PC-9 (cell line): ENCODE measurements at regions not wholly inside any gene's neighbourhood (a gene's known extent, or its start where the extent isn't known, plus 50 kb on each side); places are given as distances from the start of the nearest gene placed in this dataset.

ENCODE experiments used
- BruUV-seq: library from RNA; stranded (reverse); fragments of 400-500 nt; replicated peaks from 2 replicates; lab custom pipeline; 2021; lab: Mats Ljungman, UMichigan
- CTCF ChIA-PET: fragments of 300-600 bp; sonication (Branson Sonifier 250); formaldehyde crosslinking; loops from one replicate; lab custom pipeline; 2022; ENCODE audit warnings: antibody characterized with exemption; lab: Charles Lee
- POLR2A ChIA-PET: fragments of 300-600 bp; sonication (Branson Sonifier 250); formaldehyde crosslinking; loops from one replicate; lab custom pipeline; 2022; ENCODE audit warnings: antibody characterized with exemption; ENCODE audit not compliant: unreplicated experiment; lab: Charles Lee
- DNase-seq, 2 experiments: peaks; one replicate each; pipeline versions ENCODE4 v3.0.0 to v3.0.0-alpha.2; 2015 to 2022; ENCODE audit warnings: mixed read lengths in 1 of 2
- H2AFZ ChIP-seq: fragments of 200-600 bp; sonication (generic); 2 replicates; pipeline ENCODE4 v1.8.1; 2017; ENCODE audit warnings: antibody characterized with exemption
- H3F3A ChIP-seq: fragments of 200-600 bp; sonication (generic); 2 replicates; pipeline ENCODE4 v1.8.1; 2017; ENCODE audit warnings: antibody characterized with exemption, mild to moderate bottlenecking, low read depth; ENCODE audit not compliant: insufficient read depth
- H3K27ac ChIP-seq: fragments of 200-600 bp; sonication (generic); 2 replicates; pipeline ENCODE4 v1.6.1; 2016; ENCODE audit warnings: mixed run types
- H3K27me3 ChIP-seq: fragments of 200-600 bp; sonication (generic); 2 replicates; pipeline ENCODE4 v1.6.1; 2016; ENCODE audit warnings: low read depth, mixed run types; ENCODE audit not compliant: insufficient read depth
- H3K36me3 ChIP-seq: fragments of 200-600 bp; sonication (generic); 2 replicates; pipeline ENCODE4 v1.6.1; 2016; ENCODE audit warnings: low read depth, mixed run types
- H3K4me1 ChIP-seq: fragments of 200-600 bp; sonication (generic); replicated peaks from 2 replicates; pipeline ENCODE4 v1.6.1; 2016; ENCODE audit warnings: mixed run types; ENCODE audit not compliant: insufficient read depth
- H3K4me2 ChIP-seq: fragments of 200-600 bp; sonication (generic); 2 replicates; pipeline ENCODE4 v1.6.1; 2017; ENCODE audit warnings: mixed run types
- H3K4me3 ChIP-seq: fragments of 200-600 bp; sonication (generic); 2 replicates; pipeline ENCODE4 v1.6.1; 2016; ENCODE audit warnings: mixed run types
- H3K79me2 ChIP-seq: fragments of 200-600 bp; sonication (generic); 2 replicates; pipeline ENCODE4 v1.6.1; 2017; ENCODE audit warnings: low read depth, mixed run types
- H3K9me2 ChIP-seq: fragments of 200-600 bp; sonication (generic); 2 replicates; pipeline ENCODE4 v1.8.1; 2017; ENCODE audit warnings: mild to moderate bottlenecking; ENCODE audit not compliant: insufficient read depth
- H3K9me3 ChIP-seq: fragments of 200-600 bp; sonication (generic); 2 replicates; pipeline ENCODE4 v1.8.1; 2016; ENCODE audit warnings: low read depth; ENCODE audit not compliant: insufficient read depth
- H4K20me1 ChIP-seq: fragments of 200-600 bp; sonication (generic); 2 replicates; pipeline ENCODE4 v1.8.1; 2017; ENCODE audit not compliant: insufficient read depth
- EZH2 ChIP-seq: fragments of 200-600 bp; sonication (generic); IDR thresholded peaks from 2 replicates; pipeline ENCODE4 v1.8.0; 2017; ENCODE audit warnings: antibody characterized with exemption, low read depth
- intact Hi-C: fragments of 100-400 bp; cut with micrococcal nuclease; formaldehyde crosslinking; loops from one replicate; pipeline ENCODE4 v1.10.0; 2022; ENCODE audit not compliant: unreplicated experiment
- TF ChIP-seq, protein P1 (sequence below): fragments of 200-600 bp; sonication (generic); conservative IDR thresholded peaks from 2 replicates; pipeline ENCODE4 v1.6.1; 2017; ENCODE audit warnings: mixed run types, antibody characterized with exemption, mild to moderate bottlenecking, moderate library complexity

- Histone ChIP-seq H3K79me2 (no peaks in the 10 kb centered on the region), H3K27ac (no peak overlapping the region), H3K36me3 (no peaks in the 10 kb centered on the region), H3K9me3 (no peaks in the 10 kb centered on the region), H4K20me1 (no peaks in the 10 kb centered on the region), H3K4me2 (no peak overlapping the region), H3F3A (no peaks in the 10 kb centered on the region), H3K9me2 (no peaks in the 10 kb centered on the region), H3K27me3 (peaks cover 64% of the 10 kb centered on the region), H3K4me3 (no peak overlapping the region), H3K4me1 (no peaks in the 10 kb centered on the region), H2AFZ (no peak overlapping the region)
- no TSS peak for BruUV-seq
- intact Hi-C loops: no loop called here
- POLR2A ChIA-PET: no interaction called here
- no peak for DNase-seq
- CTCF ChIA-PET: no interaction called here
- no peak for TF ChIP-seq EZH2
- TF ChIP-seq, protein P1, sequence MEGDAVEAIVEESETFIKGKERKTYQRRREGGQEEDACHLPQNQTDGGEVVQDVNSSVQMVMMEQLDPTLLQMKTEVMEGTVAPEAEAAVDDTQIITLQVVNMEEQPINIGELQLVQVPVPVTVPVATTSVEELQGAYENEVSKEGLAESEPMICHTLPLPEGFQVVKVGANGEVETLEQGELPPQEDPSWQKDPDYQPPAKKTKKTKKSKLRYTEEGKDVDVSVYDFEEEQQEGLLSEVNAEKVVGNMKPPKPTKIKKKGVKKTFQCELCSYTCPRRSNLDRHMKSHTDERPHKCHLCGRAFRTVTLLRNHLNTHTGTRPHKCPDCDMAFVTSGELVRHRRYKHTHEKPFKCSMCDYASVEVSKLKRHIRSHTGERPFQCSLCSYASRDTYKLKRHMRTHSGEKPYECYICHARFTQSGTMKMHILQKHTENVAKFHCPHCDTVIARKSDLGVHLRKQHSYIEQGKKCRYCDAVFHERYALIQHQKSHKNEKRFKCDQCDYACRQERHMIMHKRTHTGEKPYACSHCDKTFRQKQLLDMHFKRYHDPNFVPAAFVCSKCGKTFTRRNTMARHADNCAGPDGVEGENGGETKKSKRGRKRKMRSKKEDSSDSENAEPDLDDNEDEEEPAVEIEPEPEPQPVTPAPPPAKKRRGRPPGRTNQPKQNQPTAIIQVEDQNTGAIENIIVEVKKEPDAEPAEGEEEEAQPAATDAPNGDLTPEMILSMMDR: no peak
Measured at GRCh38 chr6:15779726-15780125, 116.9 kb upstream of the DTNBP1 start.

DNA sequence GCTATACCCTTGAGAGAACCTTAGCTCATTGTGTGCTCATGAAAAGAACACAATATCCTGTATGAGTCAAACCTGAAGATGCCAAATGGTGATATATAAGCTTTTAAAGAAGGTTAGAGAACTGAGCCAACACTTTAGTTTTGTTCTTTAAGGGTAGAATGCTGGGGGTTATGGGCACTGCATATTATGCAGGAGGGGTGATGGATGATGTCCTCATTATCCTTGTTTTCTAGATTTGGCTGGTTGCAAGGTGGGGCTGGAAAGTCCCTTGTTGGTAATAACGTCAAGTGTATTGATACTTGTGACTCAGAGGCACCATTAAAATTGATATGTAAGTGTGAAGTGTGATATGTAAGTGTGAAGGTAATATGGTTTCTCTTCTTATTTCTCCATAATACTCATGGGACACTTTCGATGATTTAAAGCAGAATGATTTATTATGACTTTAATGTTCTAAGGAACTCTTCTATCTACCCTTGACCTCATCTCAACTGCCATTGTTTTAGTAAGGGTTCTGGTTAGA is 113.7 kb upstream of the DTNBP1 start:
- H3K79me2 ChIP-seq: no peaks in the 10 kb centered on the region
- no peak overlapping the region for H3K4me2 ChIP-seq
- no peak overlapping the region for H3K4me3 ChIP-seq
- no peaks in the 10 kb centered on the region for H4K20me1 ChIP-seq
- no peak overlapping the region for H2AFZ ChIP-seq
- peaks cover 95% of the 10 kb centered on the region for H3K27me3 ChIP-seq
- no peaks in the 10 kb centered on the region for H3K9me3 ChIP-seq
- intact Hi-C loops: no loop called here
- CTCF ChIA-PET: no interaction called here
- no TSS peak for BruUV-seq
- DNase-seq: no peak
- no peak overlapping the region for H3K27ac ChIP-seq
- H3K9me2 ChIP-seq: no peaks in the 10 kb centered on the region
- no peaks in the 10 kb centered on the region for H3K36me3 ChIP-seq
- H3K4me1 ChIP-seq: no peaks in the 10 kb centered on the region
- H3F3A ChIP-seq: no peaks in the 10 kb centered on the region
- TF ChIP-seq EZH2: no peak
- POLR2A ChIA-PET: no interaction called here

DNA sequence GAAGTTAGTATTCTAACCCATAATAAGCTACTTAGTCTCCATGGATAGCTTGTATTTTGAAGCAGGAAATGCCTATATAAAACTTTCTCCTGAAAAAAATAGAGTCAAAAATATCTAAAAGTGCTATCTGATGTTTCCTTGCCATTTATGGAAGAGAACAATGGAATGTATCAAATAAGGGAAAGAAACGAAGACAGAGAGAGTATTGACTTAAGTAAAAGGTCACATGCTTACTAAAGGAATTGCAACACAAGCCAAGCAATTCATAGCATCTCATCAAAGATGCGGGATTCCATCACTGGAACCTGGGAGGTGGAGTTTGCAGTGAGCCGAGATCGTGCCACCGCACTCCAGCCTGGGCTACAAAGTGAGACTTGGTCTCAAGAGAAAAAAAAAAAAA is 112.9 kb upstream of the DTNBP1 start:
- Histone ChIP-seq H3K4me3 (no peak overlapping the region), H3K4me1 (no peaks in the 10 kb centered on the region), H3K9me3 (no peaks in the 10 kb centered on the region), H2AFZ (no peak overlapping the region), H3K36me3 (no peaks in the 10 kb centered on the region), H3K9me2 (no peaks in the 10 kb centered on the region), H3K79me2 (no peaks in the 10 kb centered on the region), H4K20me1 (no peaks in the 10 kb centered on the region), H3F3A (no peaks in the 10 kb centered on the region), H3K4me2 (no peak overlapping the region), H3K27ac (no peak overlapping the region), H3K27me3 (peaks cover 95% of the 10 kb centered on the region)
- BruUV-seq: no TSS peak
- ChIA-PET POLR2A (no interaction called here), CTCF (no interaction called here)
- no peak for DNase-seq
- no peak for TF ChIP-seq EZH2
- TF ChIP-seq, protein P1: no peak
- intact Hi-C loops: no loop called here

DNA sequence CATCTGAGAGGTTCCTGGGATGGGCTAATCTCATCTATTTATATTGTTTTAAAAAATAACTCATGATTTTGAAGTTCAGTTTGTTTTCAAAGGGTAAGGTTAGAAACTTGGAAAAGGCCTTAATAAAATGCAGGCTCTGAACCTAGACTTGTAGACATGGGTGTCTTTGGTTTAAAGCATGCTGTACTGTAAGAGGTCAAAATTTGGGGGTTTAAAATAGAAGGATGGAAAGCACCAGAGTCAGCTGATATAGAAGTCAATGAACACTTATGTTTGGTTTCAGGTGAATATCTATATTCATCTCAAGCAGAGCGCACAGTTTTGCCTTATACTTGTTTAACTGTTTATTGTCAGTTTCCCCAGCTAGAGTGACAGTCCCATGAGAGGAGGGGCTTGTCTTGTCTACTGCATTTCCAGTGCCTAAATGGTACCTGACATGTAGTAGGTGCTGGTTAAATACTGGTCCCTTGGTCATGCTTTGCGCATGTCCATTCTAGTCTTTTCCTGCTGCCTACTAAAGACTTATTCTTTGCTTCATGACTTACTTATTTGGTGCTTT is 112.3 kb upstream of the DTNBP1 start:
- Histone ChIP-seq H3K9me2 (no peaks in the 10 kb centered on the region), H3K4me1 (no peaks in the 10 kb centered on the region), H3K36me3 (no peaks in the 10 kb centered on the region), H4K20me1 (no peaks in the 10 kb centered on the region), H3K79me2 (no peaks in the 10 kb centered on the region), H3K4me3 (no peak overlapping the region), H3F3A (no peaks in the 10 kb centered on the region), H3K4me2 (no peak overlapping the region), H3K9me3 (no peaks in the 10 kb centered on the region), H3K27ac (no peak overlapping the region), H3K27me3 (peaks cover 95% of the 10 kb centered on the region), H2AFZ (no peak overlapping the region)
- DNase-seq: no peak
- BruUV-seq: no TSS peak
- ChIA-PET POLR2A (no interaction called here), CTCF (no interaction called here)
- TF ChIP-seq, protein P1: no peak
- no peak for TF ChIP-seq EZH2
- intact Hi-C loops: no loop called here
